Astrocyte (in vitro differentiated cells and primary cell): ENCODE measurements at regions not wholly inside any gene's neighbourhood (a gene's known extent, or its start where the extent isn't known, plus 50 kb on each side); places are given as distances from the start of the nearest gene placed in this dataset.

ENCODE experiments used
- DNase-seq: peaks from one replicate; pipeline ENCODE4 v3.0.0-alpha.2; 2010; ENCODE audit warnings: low read depth
- FAIRE-seq: peaks from 2 replicates; lab custom pipeline; 2011; peaks lifted over from hg19 to GRCh38; lab: Jason Lieb, UNC
- H2AFZ ChIP-seq: 2 replicates; pipeline ENCODE4 v1.6.0; 2012; ENCODE audit warnings: low read depth, low read length, inconsistent platforms
- H3K27ac ChIP-seq: 2 replicates; pipeline ENCODE4 v1.5.1; 2011; ENCODE audit warnings: low read depth, low read length, inconsistent platforms
- H3K27me3 ChIP-seq: 2 replicates; pipeline ENCODE4 v1.6.0; 2011; ENCODE audit warnings: low read length, inconsistent platforms; ENCODE audit not compliant: insufficient read depth
- H3K36me3 ChIP-seq: 2 replicates; pipeline ENCODE4 v1.5.1; 2011; ENCODE audit warnings: low read length, inconsistent platforms; ENCODE audit not compliant: insufficient read depth
- H3K4me1 ChIP-seq: 2 replicates; pipeline ENCODE4 v1.5.1; 2011; ENCODE audit warnings: low read length, inconsistent platforms; ENCODE audit not compliant: insufficient read depth
- H3K4me2 ChIP-seq: 2 replicates; pipeline ENCODE4 v1.6.0; 2012; ENCODE audit warnings: low read length, inconsistent platforms
- H3K4me3 ChIP-seq: 2 replicates; pipeline ENCODE4 v1.5.1; 2011; ENCODE audit warnings: low read depth, mild to moderate bottlenecking, low read length, inconsistent platforms; ENCODE audit not compliant: insufficient read depth
- H3K79me2 ChIP-seq: 2 replicates; pipeline ENCODE4 v1.6.0; 2012; ENCODE audit warnings: mild to moderate bottlenecking, low read length, inconsistent platforms; ENCODE audit not compliant: insufficient read depth
- H3K9ac ChIP-seq: 2 replicates; pipeline ENCODE4 v1.6.0; 2012; ENCODE audit warnings: mild to moderate bottlenecking, low read length, inconsistent platforms
- H3K9me3 ChIP-seq: 2 replicates; pipeline ENCODE4 v1.5.1; 2012; ENCODE audit warnings: low read depth, mild to moderate bottlenecking, low read length, inconsistent platforms; ENCODE audit not compliant: insufficient read depth
- H4K20me1 ChIP-seq: 2 replicates; pipeline ENCODE4 v1.6.0; 2012; ENCODE audit warnings: low read length, inconsistent platforms; ENCODE audit not compliant: insufficient read depth
- H3K27ac Mint-ChIP-seq: one replicate; pipeline ENCODE4 v1.8.0; 2021; ENCODE audit warnings: mild to moderate bottlenecking, mixed read lengths; ENCODE audit not compliant: unreplicated experiment
- H3K27me3 Mint-ChIP-seq: one replicate; pipeline ENCODE4 v1.8.0; 2021; ENCODE audit warnings: low read depth, mixed read lengths; ENCODE audit not compliant: unreplicated experiment
- H3K36me3 Mint-ChIP-seq: one replicate; pipeline ENCODE4 v1.8.0; 2021; ENCODE audit warnings: low read depth, mixed read lengths; ENCODE audit not compliant: unreplicated experiment
- H3K4me1 Mint-ChIP-seq: one replicate; pipeline ENCODE4 v1.8.0; 2021; ENCODE audit warnings: low read depth, mixed read lengths; ENCODE audit not compliant: unreplicated experiment
- H3K4me3 Mint-ChIP-seq: one replicate; pipeline ENCODE4 v1.8.0; 2021; ENCODE audit warnings: mild to moderate bottlenecking, moderate library complexity, mixed read lengths; ENCODE audit not compliant: unreplicated experiment
- H3K9me3 Mint-ChIP-seq: one replicate; pipeline ENCODE4 v1.8.0; 2021; ENCODE audit warnings: mild to moderate bottlenecking, mixed read lengths; ENCODE audit not compliant: unreplicated experiment
- CTCF ChIP-seq: IDR thresholded peaks from 2 replicates; pipeline ENCODE4 v1.5.1; 2011; ENCODE audit warnings: low read depth, mild to moderate bottlenecking, inconsistent platforms, low read length, moderate library complexity; ENCODE audit not compliant: insufficient read depth
- EZH2 ChIP-seq: IDR thresholded peaks from 2 replicates; pipeline ENCODE4 v1.6.1; 2012; ENCODE audit warnings: mild to moderate bottlenecking, low read length, inconsistent platforms; ENCODE audit not compliant: insufficient read depth

GRCh38 chr5:34530637-34531036 lies 125.5 kb upstream of the RAI14 start:
- no peak for FAIRE-seq
- Mint-ChIP-seq H3K27me3 (no peaks in the 10 kb centered on the region), H3K4me3 (no peak overlapping the region), H3K36me3 (no peaks in the 10 kb centered on the region), H3K4me1 (peaks cover 29% of the 10 kb centered on the region), H3K9me3 (no peaks in the 10 kb centered on the region), H3K27ac (no peak overlapping the region)
- DNase-seq: peak; percentile 94
- TF ChIP-seq EZH2 (no peak), CTCF (no peak)
- Histone ChIP-seq H3K9me3 (no peaks in the 10 kb centered on the region), H2AFZ (no peak overlapping the region), H3K4me1 (peaks cover 32% of the 10 kb centered on the region), H4K20me1 (no peaks in the 10 kb centered on the region), H3K79me2 (no peaks in the 10 kb centered on the region), H3K27me3 (no peaks in the 10 kb centered on the region), H3K9ac (no peak overlapping the region), H3K27ac (no peak overlapping the region), H3K4me3 (no peak overlapping the region), H3K4me2 (no peak overlapping the region), H3K36me3 (no peaks in the 10 kb centered on the region)

- Histone ChIP-seq H3K79me2 (no peaks in the 10 kb centered on the region), H3K4me2 (peak overlapping the region; percentile 30), H3K27ac (no peak overlapping the region), H4K20me1 (no peaks in the 10 kb centered on the region), H3K9ac (peak overlapping the region; percentile 28), H3K36me3 (no peaks in the 10 kb centered on the region), H2AFZ (no peak overlapping the region), H3K4me1 (peaks cover 38% of the 10 kb centered on the region), H3K27me3 (no peaks in the 10 kb centered on the region), H3K9me3 (no peaks in the 10 kb centered on the region), H3K4me3 (no peak overlapping the region)
- Mint-ChIP-seq H3K27ac (peak overlapping the region; percentile 100), H3K4me3 (no peak overlapping the region), H3K4me1 (peaks cover 36% of the 10 kb centered on the region), H3K27me3 (no peaks in the 10 kb centered on the region), H3K9me3 (no peaks in the 10 kb centered on the region), H3K36me3 (no peaks in the 10 kb centered on the region)
- TF ChIP-seq EZH2 (no peak), CTCF (no peak)
- DNase-seq (peak; percentile 95), FAIRE-seq (no peak)
These were observed 124.3 kb upstream of the RAI14 start for GRCh38 chr5:34531751-34532360.
